HG02852 (cell line): ENCODE measurements at regions not wholly inside any gene's neighbourhood (a gene's known extent, or its start where the extent isn't known, plus 50 kb on each side); places are given as distances from the start of the nearest gene placed in this dataset.
"Not testable (repeated sequence)": the region's sequence is repeated elsewhere in the genome, so short reads cannot be mapped to it uniquely, and the experiment has no call there.

Source experiments
- ATAC-seq: cut with Tn5 transposase; IDR thresholded peaks from one replicate; pipeline ENCODE4 v1.9.1; 2021; ENCODE audit warnings: mild to moderate bottlenecking, moderate library complexity; ENCODE audit not compliant: unreplicated experiment

- no peak for ATAC-seq
Measured at GRCh38 chr4:20062054-20062453, 189.7 kb upstream of the SLIT2 start.

GRCh38 chr4:20050768-20051167 is 200.9 kb upstream of the SLIT2 start:
- no peak for ATAC-seq

- ATAC-seq, result no peak
Measured at GRCh38 chr4:20049889-20050288, 201.8 kb upstream of the SLIT2 start.

GRCh38 chr4:20046931-20047677 is 204.6 kb upstream of the SLIT2 start:
- no peak for ATAC-seq

GRCh38 chr4:20046179-20046578 is 205.5 kb upstream of the SLIT2 start:
- no peak for ATAC-seq

GRCh38 chr4:20044966-20045365 is 206.7 kb upstream of the SLIT2 start:
- ATAC-seq, result no peak

- ATAC-seq, result no peak
Measured at GRCh38 chr4:20044502-20044911, 207.2 kb upstream of the SLIT2 start.

- ATAC-seq, result no peak
Measured at GRCh38 chr4:20043991-20044390, 207.7 kb upstream of the SLIT2 start.

GRCh38 chr4:20042769-20043168 is 208.9 kb upstream of the SLIT2 start:
- no peak for ATAC-seq

- no peak for ATAC-seq
Measured at GRCh38 chr4:20041839-20042407, 209.8 kb upstream of the SLIT2 start.

- no peak for ATAC-seq
Measured at GRCh38 chr4:20037745-20038144, 214.0 kb upstream of the SLIT2 start.

GRCh38 chr4:20030108-20030507 is 221.6 kb upstream of the SLIT2 start:
- ATAC-seq, result no peak

GRCh38 chr4:20028645-20029044 is 223.1 kb upstream of the SLIT2 start:
- ATAC-seq, result no peak

GRCh38 chr4:20026456-20026855 is 225.2 kb upstream of the SLIT2 start:
- ATAC-seq, result no peak

GRCh38 chr4:20022471-20022870 is 229.2 kb upstream of the SLIT2 start:
- ATAC-seq, result no peak

GRCh38 chr4:20020056-20020455 is 231.6 kb upstream of the SLIT2 start:
- no peak for ATAC-seq

GRCh38 chr4:20019310-20020015 is 232.2 kb upstream of the SLIT2 start:
- no peak for ATAC-seq

- ATAC-seq, result no peak
Measured at GRCh38 chr4:20017777-20018115, 234.0 kb upstream of the SLIT2 start.

GRCh38 chr4:20017070-20017776 is 234.5 kb upstream of the SLIT2 start:
- ATAC-seq, result no peak

- no peak for ATAC-seq
Measured at GRCh38 chr4:20015636-20016224, 236.0 kb upstream of the SLIT2 start.

GRCh38 chr4:20003836-20004558 is 247.7 kb upstream of the SLIT2 start:
- not testable (repeated sequence) for ATAC-seq
